Activated CD8-positive, alpha-beta memory T cell treated with anti-CD3 and anti-CD28 coated beads, Interleukin-2, amount 50 U/mL, for 48 hours (primary cell): ENCODE measurements at regions not wholly inside any gene's neighbourhood (a gene's known extent, or its start where the extent isn't known, plus 50 kb on each side); places are given as distances from the start of the nearest gene placed in this dataset.
"Not testable (repeated sequence)": the region's sequence is repeated elsewhere in the genome, so short reads cannot be mapped to it uniquely, and the experiment has no call there.

ENCODE experiments used
- DNase-seq: peaks from one replicate; pipeline ENCODE4 v3.0.0-alpha.2; 2020

DNA sequence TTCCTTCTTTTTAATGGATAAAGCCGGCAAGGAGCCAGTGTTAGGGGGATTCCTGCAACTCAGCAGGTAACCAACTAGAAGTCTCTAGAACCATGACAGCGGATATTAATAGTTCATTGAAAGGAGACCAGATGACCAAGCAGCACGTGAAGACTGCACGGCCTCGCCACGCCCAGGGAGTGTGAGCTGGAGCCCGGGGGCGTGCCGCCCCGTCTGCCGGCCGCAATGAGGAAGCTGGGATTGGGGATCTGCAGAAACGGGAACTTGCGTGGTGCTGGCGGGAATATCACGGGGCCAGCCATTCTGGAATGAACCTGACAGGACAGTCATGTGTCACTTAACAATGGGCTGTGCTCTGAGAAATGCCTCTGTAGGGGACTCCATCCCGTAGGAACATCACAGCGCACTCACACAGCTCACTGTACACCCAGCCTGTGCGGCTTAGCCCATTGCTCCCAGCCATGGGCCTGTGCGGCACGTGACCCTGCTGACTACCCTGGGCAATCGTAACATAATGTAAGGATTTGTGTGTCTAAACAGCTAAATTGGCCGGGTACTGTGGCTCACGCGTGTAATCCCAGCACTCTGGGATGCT, 4092.8 kb upstream of the TPTE start:
- DNase-seq = not testable (repeated sequence)

DNA sequence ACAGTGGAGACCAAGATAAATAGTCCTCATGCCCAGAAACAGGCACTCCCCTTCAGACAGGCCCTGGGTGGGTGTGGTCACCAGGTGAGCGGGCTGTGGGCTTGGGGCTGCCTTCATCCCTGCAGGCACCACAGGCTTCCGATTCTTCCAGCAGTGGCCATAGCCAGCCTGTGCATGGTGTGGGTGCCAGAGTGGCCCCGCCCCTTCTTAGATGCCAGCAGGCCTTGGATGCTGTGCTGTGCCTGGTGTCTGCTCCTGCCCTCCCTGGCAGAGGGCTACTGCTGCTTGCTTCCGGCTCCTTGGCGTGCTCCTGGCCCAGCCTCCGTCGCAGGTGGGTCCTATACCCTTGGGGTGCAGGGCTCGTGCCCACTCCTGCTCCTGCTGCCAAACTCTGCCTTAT, 4091.5 kb upstream of the TPTE start:
- DNase-seq = not testable (repeated sequence)

DNA sequence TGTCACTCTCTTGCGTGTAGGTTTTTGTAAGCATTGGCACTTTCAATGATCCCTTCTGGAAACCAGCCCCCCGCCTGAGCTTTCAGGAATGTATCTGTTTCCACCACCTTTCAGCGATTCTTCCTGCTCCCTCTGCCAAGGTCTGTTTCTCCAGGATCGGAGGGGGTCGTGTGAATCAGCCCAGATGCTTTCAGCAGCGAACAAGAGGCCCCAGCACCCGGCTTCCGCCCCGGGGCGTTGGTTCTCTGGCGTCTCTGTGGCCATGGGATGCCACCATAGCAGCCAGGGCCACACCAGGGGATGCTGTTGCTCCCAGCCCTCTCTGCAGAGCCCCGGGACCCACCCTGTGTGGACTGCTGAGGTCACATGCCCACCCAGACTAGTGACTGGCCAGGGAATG, 4088.2 kb upstream of the TPTE start:
- DNase-seq = not testable (repeated sequence)

DNA sequence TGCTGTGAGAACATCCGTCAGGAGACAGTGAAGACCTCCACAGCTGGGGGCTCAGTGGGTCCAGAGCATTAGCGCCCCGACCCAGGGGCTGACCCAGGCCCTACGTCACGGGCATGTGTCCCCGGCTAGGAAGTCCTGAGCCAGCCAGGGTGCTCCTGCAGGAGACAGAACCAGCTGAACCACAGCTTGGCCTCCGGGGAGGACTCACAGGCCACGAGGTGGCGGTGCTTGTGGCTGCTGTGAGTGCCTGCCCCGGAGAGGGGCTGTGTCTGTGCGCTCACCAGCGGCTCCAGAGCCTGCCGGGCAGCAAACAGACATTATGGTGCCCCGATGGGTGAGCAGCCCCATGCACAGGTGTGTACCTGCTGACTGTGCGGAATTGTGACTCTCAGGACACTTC, 4085.2 kb upstream of the TPTE start:
- not testable (repeated sequence) for DNase-seq

DNA sequence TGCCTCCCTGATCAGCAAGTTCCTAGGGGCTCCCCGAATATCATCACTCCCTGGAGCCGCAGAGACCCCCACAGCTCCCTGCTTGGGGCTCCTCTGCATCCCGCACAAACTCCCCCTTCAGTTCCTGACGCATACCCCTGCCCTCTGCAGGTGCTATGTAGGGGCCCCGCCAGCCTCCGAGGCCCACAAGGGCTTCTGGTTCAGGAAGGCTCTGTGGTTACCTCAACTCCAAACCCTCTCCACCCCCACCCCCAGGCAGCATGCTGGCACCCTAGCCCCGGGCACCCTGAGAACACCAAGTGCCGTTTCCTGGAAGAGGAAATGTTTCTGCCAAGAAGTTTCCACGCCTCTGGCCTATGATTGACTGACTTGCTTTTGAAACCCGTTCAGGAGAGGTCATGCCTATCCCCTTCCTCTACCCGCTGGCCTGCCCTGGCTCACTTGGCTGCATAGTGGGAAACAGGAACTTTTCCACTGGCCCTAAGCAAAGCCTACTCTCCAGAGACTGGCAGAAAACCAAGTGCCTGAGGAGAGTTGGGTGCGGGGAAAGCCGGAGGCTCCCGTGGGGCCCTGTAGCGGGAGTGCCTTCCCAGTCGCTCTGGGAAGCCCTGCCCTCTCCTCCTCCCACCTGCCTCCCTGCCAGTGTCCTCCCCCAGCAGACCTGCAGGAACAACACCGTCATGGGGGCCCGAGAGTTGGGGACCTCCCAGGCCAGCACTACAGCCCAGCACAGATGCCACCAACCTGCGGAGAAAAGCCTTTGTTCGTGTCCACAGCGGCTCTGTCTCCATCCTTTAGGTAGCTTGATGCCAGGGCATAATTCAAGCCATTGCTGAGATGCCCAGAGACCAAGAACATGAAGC, 4084.2 kb upstream of the TPTE start:
- not testable (repeated sequence) for DNase-seq

DNA sequence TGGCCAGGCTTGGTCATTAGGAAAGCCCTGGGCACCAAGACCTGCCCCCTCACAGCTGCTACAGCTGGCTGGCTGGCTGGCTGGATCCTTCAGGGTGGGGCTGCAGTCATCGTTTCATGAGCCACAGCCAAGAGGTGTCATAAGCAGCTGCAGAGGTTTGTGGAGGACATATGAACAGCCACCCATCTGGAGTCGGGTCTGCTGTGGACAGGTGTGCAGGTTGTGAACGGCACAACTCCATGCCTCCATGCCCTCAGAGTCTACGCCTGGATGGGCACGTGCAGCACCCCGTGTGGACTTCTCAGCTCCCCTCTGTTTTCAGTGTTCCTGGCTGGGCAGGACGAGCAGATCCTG, 4083.6 kb upstream of the TPTE start:
- not testable (repeated sequence) for DNase-seq

DNA sequence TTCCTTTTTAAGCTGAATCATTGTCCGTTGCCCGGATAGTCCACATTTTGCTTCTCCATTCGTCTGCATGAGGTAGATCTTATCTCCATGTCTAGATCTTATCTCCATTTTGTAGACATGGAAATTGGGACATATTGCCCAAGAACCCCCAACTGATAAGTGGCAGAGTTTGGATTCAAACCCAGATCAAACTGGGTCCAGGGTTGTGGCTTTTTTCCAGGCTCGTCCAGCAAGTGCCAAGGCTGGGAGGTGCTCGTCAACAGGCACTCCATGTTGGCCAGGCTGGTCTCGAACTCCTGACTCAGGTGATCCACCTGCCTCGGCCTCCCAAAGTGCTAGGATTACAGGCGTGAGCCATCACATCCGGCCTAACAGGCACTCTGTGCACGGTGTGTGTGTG, 4082.3 kb upstream of the TPTE start:
- not testable (repeated sequence) for DNase-seq

DNA sequence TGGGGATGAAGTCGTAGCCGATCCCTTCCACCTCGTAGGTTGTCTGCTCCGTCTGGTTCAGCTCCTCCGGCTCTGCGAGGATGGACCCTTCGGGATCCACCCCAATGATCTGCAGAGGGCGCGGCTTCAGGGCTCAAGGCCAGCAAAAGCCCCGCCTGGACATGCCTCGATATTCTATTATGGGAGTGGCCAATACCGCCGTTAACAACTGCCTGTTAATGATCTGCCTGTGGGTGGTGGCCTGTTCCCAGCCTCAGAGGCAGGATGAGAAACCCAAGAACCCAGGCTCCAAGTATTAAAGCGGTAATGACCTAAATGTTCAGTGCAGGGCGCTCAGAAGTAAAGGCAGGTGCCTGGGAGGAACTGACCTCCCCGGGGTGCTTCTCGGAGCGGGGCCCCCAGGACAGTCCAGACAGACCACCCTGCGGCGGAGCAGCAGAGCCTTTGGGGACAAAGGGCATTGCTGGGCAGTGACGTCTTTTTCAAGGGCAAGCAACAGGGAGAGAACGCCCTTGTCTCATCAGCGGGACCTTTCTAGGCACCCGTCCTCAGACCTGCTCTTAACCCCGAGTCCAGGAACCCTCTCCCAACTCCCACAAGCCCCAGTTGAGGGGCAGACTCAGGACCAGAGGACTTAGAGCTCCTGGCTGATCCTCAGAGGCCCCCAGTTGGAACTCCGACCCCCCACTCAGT, 4066.6 kb upstream of the TPTE start:
- DNase-seq = not testable (repeated sequence)

DNA sequence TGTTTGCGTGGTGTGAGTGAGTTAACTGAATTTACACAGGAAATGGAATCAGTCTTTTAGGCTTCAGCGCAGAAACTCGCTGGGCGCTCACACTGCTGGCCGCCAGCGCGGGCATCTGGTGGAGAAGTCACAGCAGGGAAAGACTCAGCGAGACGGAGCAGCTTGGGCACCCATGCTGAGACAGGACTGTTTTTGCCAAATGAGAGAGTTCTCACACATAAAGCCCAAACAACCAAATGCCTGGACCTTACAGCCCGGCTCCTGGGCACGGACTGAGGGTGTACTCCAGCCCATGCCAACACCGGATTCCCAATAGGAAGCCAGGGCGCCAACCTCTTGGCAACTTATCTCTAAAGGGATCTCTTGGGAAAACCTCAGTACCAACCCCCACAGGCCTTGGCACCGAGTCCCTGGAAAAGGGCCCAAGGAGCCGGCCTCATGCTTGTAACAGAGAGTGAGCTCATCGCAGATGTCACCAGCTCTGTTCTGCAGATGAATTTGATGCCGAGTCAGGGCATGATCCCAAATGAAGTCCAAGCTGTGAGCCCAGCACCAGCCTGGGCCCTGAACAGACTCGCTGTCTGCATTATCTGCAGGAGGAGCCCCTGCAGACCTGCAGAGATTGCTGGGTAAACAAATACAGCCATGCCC, 4065.2 kb upstream of the TPTE start:
- not testable (repeated sequence) for DNase-seq

DNA sequence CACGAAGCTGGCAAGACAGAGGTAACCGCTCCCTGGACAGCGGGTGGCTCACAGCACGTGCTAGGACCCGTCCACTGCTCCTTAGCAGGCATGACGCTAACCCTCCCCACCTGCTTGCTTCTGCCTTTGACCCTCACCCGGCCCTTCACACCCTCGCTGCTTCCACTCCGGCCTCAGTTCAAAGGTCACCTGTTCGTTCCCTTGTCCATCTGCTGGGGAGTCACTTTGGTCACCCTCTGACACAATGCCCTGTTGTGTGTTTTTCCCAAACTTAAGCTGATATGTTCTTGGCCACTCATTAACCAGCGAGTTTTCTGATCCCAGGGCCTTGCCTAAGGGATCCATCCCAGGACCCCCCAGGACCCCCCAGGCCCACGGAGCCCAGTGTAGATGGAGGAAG, 4061.6 kb upstream of the TPTE start:
- DNase-seq = not testable (repeated sequence)

DNA sequence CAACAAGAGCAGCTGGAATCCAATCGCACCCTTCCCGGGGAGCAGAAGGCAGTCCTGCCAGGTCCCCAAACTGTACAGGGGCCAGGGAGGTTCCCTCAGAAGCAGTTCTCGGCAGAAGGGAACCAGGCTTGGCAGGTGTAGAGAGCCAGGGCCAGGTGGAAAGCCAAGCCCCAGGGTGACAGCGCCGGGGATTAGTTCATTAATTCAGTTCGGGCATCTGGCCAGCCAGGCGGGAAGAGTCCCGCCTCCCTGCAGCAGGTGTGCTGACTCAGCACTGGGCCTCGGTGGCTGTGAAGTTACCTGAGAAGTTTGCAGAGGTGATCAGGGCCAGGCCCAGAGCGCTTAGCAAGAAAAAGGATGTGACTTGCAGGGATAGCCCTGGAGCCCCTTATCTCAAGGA, 4060.0 kb upstream of the TPTE start:
- not testable (repeated sequence) for DNase-seq

DNA sequence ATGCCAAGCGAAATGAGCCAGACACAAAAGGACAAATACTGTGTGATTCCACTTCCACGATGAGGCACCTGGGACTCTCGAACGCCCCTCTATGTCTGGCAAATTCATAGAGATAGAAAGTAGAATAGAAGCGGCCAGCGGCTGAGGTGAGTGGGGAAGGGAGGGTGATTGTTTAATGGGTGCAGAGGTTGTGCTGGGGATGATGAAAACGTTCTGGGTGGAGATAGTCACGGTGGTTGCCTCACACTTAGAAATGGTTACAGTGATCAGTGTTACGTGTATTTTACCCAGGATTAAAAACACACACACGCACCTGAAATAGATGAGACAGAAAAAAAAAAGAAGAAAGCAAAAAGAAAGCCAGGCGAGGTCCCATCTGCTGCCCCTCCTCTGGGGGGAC, 4057.0 kb upstream of the TPTE start:
- DNase-seq = not testable (repeated sequence)

DNA sequence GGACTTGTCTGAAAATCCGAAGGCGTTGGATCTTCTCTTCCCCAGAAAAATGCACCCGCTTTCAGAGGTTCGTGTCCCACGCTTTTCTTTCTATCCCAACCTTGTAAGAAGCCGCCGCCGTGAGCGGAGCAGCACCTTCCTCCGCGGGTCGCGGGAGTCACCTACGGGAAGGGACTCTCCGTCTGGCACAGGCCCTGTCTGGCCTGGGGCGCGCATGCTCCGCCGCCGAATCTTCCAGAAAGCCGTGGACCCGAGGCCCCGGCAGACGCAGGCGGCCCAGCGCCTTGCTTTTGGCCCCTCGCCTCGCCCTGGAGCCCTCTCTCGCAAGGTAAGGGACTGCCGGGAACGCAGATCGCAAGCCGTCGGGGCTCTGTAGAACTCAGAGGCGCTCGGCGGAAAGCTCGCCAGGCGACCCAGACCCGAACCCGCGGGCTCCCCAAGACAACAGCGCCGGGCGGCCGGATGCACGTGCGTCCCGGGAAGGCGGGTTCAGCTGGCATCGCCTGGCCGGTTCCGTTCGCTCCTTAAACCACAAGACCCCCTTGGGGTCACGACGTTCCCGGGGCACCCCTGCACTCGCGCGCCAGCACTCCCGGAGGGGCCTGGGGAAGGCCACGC, 4055.2 kb upstream of the TPTE start:
- not testable (repeated sequence) for DNase-seq

DNA sequence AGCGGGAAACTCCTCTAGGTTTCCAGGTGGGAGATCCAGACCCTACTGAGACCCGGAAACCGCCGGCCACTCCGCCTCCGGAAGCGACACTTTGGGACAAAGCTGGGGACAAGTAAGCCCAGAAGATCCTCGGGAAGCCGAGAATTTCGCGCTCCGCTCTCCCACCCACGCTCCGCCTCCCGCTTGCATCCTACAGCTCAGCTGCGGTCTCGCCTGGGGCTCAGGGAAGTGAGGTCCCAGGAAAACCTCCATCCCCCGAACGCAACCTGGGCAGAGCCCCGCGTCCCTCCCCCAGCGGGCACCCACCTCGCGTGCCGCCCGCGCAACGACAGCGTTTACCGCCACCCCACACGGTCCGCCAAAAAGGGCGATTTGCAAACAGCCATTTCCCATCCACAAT, 4054.7 kb upstream of the TPTE start:
- not testable (repeated sequence) for DNase-seq

DNA sequence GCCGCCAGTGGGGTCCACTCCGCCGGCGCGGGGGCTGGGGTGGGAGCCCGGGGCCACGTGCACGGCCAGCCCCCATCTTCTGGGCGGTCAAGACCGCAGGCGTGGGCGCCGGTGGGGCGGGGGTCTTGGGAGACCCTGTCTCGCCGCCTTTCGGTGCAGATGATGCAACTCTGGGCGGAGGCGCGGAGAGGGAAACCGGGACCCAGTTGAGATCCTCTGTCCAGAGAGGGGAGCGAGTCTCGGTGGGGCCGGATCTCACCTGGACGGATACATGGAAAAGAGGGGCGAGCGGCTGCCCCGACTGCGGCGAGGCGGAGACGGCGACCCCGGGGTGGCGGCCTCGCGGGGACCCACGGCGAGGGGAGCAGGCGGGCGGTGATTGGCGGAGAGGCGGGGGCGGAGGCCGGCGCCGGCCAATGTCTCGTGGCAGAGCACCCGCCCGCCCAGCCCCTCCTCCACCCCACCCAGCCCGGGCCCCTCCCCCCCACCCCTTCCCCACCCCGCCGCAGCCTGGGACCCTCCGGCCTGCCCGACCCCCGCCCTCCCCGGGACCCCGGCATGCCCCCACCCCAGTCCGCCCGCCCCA, 4054.1 kb upstream of the TPTE start:
- not testable (repeated sequence) for DNase-seq

DNA sequence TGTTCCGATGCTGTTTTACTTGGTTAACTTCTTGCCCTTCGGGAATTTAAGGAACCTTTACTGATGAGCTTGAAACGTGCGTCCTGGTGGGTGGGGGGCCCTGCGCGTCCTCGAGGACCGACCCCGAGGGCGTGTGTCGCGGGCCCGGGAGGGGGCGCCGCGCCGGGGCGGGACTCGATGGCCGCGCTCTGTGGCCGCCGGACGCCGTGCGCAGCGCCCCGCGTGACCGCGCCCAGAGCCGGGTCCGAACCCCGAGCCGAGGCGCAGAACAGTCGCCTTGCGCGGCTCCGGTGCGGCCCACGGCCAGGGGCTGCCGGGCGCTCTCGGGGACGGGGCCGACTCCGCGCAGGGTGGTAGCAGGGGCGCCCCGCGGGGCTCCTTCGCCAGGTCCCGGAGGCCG, 4053.5 kb upstream of the TPTE start:
- not testable (repeated sequence) for DNase-seq

DNA sequence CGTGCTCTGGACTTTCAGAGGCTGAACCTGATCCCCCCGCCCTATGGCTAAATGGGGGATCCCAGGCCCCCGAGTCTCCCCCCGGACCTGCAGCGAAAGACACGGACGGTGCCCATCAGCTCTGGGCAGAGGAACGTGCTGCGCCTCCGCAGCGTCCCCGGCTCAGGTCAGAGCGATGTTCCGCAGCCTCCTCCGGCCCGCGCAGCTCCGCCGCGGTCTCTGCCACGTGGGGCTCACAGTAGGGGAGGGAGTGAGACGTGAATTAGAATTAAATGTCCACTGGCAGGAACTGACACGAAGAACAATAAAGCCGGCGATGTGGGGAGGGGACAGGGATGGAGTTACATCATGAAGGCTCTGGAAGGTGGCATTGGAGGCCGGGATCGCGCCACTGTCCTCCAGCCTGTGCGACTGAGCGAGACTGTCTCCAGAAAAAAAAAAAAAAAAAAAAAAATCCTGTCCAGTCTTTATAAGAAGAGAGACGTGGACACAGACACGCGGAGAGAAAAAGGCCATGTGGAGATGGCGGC, 4053.0 kb upstream of the TPTE start:
- DNase-seq = not testable (repeated sequence)

DNA sequence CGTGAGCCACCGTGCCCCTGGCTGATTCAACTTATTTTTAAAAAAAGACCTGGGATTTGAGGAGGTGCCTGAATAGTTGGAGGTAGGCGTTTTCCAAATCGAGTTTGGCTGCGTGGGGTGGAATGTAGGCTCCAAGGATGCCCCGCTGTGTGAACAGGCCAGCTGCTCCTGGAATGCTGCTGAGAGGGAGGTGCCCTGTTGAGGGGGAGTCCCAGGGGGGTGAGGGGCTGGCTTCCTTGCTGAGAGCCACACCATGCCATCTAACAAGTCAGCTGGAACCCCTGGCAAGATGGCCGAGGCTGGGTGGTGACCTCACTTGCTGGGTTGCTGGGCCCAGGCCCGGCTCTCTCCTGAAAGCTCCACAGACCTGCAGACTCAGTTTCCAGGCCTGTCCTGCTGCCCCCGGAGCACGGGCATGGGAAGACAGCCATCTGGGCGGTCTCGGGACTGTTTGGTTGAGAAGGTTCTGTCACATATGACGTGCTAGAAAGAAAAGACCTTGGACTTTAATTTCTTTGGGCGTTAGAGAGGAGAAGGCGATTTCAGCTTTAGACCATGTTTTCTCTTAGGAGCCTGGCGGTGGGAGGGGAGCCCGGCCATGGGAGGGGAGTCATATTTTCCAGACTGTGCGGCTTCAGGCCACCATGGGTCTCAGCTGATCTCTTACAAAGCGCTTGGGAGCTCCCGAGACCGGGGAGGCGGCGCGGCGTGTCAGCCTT, 4047.0 kb upstream of the TPTE start:
- DNase-seq = not testable (repeated sequence)

DNA sequence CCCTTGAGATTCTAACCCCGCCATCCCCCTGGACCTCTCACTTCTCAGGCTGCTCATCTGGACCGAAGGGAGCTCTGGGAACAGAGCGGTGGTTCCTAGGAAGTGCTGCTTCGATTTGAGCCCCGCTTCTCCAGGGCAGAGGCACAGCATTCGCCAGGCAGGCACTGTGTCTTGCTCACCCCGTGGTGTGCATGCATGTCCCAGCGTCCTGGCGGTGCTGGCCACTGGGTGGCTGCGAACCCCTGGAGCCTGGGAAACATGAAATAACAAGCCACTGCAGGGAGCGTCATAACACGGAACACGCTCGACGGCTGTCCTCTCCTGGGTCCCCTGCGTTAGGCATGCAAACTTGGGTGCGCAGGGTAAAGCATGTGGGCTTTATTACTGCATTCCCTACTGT, 4040.3 kb upstream of the TPTE start:
- DNase-seq = not testable (repeated sequence)

DNA sequence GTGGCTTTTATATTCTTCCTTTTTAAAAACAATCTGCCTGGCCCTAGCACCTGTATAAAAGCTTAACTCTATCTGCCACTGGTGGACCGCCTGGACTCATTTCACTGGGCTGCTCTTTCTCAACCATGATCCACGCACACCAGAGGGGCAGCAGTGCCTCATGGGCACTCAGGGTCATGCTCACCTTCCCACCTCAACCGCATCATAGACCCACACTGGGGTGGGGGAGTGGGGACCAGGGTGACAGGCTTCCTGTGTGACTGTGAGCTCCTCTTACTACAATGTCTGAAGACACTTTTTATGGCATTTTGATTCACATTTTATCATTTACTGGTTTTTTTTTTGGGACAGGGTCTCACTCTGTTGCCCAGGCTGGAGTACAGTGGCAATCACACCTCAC, 4038.8 kb upstream of the TPTE start:
- not testable (repeated sequence) for DNase-seq

DNA sequence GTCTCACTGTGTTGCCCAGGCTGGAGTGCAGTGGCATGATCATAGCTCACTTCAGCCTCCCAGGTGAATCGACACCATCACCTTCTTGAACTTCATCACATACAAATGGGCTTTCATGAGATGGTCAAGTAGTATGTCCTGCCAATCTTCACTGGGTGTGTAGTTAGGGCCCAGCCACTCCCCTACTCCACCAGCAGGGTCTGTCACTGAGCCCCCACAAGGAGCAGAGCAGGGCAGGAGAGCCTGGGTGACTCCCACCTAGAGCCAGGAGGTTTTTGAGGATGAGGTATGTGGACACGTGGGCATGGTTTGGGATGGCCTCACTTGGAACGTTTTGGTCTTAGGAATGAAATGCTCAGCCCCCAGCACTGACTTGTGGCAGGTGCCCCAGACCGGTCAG, 4037.7 kb upstream of the TPTE start:
- not testable (repeated sequence) for DNase-seq
